Common myeloid progenitor, CD34-positive (primary cell): ENCODE measurements at regions not wholly inside any gene's neighbourhood (a gene's known extent, or its start where the extent isn't known, plus 50 kb on each side); places are given as distances from the start of the nearest gene placed in this dataset.

Experiments
- CTCF ChIA-PET: fragments of 350-600 bp; sonication (Branson Sonifier 250); formaldehyde crosslinking; loops from one replicate; lab custom pipeline; 2021; ENCODE audit warnings: antibody characterized with exemption; lab: Charles Lee
- POLR2A ChIA-PET: fragments of 350-600 bp; sonication (Branson Sonifier 250); formaldehyde crosslinking; loops from one replicate; lab custom pipeline; 2021; ENCODE audit warnings: antibody characterized with exemption; lab: Charles Lee
- DNase-seq, 3 donors: peaks; one replicate each; pipeline versions ENCODE4 v3.0.0 to v3.0.0-alpha.2; 2013
- H3K27ac ChIP-seq, 2 experiments: 1 replicate in 1 of 2; 2 replicates in 1 of 2; pipeline ENCODE4 v1.7.0; 2013; ENCODE audit warnings: inconsistent platforms in 2 of 2, low read length in 2 of 2, mild to moderate bottlenecking in 2 of 2, low read depth in 1 of 2, moderate library complexity in 1 of 2; ENCODE audit not compliant: severe bottlenecking in 2 of 2, insufficient read depth in 1 of 2, poor library complexity in 1 of 2
- H3K27me3 ChIP-seq, 5 experiments: replicated peaks in 2 of 5; 1 replicate in 3 of 5; 2 replicates in 2 of 5; pipeline versions ENCODE4 v1.6.1 to v1.7.0; 2013; ENCODE audit warnings: low read length in 4 of 5, mild to moderate bottlenecking in 2 of 5, moderate library complexity in 2 of 5, inconsistent platforms in 1 of 5; ENCODE audit not compliant: insufficient read depth in 5 of 5, control insufficient read depth in 4 of 5
- H3K36me3 ChIP-seq, 4 experiments: 1 replicate in 2 of 4; 2 replicates in 2 of 4; pipeline versions ENCODE4 v1.6.1 to v1.7.0; 2013; ENCODE audit warnings: low read length in 3 of 4, control low read depth in 1 of 4, mild to moderate bottlenecking in 1 of 4; ENCODE audit not compliant: control insufficient read depth in 4 of 4, insufficient read depth in 4 of 4
- H3K4me1 ChIP-seq, 4 experiments: 1 replicate in 3 of 4; 2 replicates in 1 of 4; pipeline versions ENCODE4 v1.6.1 to v1.7.1; 2013; ENCODE audit warnings: low read length in 3 of 4, mild to moderate bottlenecking in 3 of 4, control low read depth in 1 of 4, inconsistent platforms in 1 of 4, moderate library complexity in 1 of 4; ENCODE audit not compliant: control insufficient read depth in 4 of 4, insufficient read depth in 4 of 4; ENCODE audit errors: control extremely low read depth in 1 of 4
- H3K4me3 ChIP-seq, 7 experiments: 1 replicate in 4 of 7; 2 replicates in 3 of 7; pipeline versions ENCODE4 v1.5.1 to v1.7.0; 2013; ENCODE audit warnings: mild to moderate bottlenecking in 7 of 7, low read length in 6 of 7, moderate library complexity in 6 of 7, inconsistent platforms in 2 of 7, low read depth in 2 of 7, control low read depth in 1 of 7; ENCODE audit not compliant: insufficient read depth in 4 of 7, control insufficient read depth in 1 of 7; ENCODE audit errors: extremely low read depth in 1 of 7
- H3K9me3 ChIP-seq, 5 experiments: 1 replicate in 4 of 5; 2 replicates in 1 of 5; pipeline versions ENCODE4 v1.6.1 to v1.7.1; 2013; ENCODE audit warnings: low read length in 4 of 5, mild to moderate bottlenecking in 2 of 5, inconsistent platforms in 1 of 5, low read depth in 1 of 5, moderate library complexity in 1 of 5; ENCODE audit not compliant: control insufficient read depth in 4 of 5, insufficient read depth in 2 of 5; ENCODE audit errors: control extremely low read depth in 1 of 5
- WGBS: methylation state at CpG from one replicate; pipeline ENCODE4 v1.1.5; 2013; ENCODE audit not compliant: insufficient coverage; 5-methylcytosine and 5-hydroxymethylcytosine counted together

DNA sequence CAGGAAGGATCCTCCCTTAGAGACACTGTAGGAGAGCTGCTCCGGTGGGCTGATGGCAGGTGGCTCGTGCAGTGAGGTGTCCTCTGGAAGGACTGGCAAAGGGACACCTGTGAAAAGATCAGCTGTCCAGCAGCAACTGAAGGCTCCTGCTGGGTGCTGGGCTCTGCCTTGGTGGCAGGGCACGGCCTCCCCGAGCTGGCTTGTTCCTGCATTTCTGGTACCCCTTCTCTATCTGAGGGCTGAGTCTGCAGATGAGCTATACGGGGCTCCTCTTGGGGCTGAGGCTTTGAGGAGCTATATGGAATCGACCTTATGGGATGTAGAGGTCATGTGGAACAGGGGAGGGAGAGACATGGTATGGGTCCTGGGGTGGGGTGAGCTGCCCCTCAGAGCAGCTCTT lies 875.8 kb downstream of the BRD1 start:
- ChIA-PET CTCF (interaction anchor here (1.0 kb wide), 1 partner anchor 9 kb away, joined by 4 read pairs; no protein-coding TSS in a partner anchor), POLR2A (no interaction called here)
- no peak for DNase-seq
- no peak overlapping the region for H3K27ac ChIP-seq
- no peaks in the 10 kb centered on the region for H3K36me3 ChIP-seq
- H3K9me3 ChIP-seq, result no peaks in the 10 kb centered on the region
- no peaks in the 10 kb centered on the region for H3K4me1 ChIP-seq
- 70% methylated on average over 3 of the region's 6 CpGs for WGBS
- H3K4me3 ChIP-seq, result no peak overlapping the region
- peaks cover 0 to 18% (median 0%) of the 10 kb centered on the region in 5 experiments for H3K27me3 ChIP-seq

- POLR2A ChIA-PET, result no interaction called here
- Histone ChIP-seq H3K4me1 (no peaks in the 10 kb centered on the region), H3K27me3 (peaks cover 0 to 18% (median 0%) of the 10 kb centered on the region in 5 experiments), H3K36me3 (no peaks in the 10 kb centered on the region), H3K27ac (no peak overlapping the region), H3K4me3 (no peak overlapping the region), H3K9me3 (no peaks in the 10 kb centered on the region)
- WGBS, result 83% methylated on average over 24 of the region's 27 CpGs
- no peak for DNase-seq
- CTCF ChIA-PET, result no interaction called here
Observed at GRCh38 chr22:48950151-48950915, 877.3 kb downstream of the BRD1 start.

DNA sequence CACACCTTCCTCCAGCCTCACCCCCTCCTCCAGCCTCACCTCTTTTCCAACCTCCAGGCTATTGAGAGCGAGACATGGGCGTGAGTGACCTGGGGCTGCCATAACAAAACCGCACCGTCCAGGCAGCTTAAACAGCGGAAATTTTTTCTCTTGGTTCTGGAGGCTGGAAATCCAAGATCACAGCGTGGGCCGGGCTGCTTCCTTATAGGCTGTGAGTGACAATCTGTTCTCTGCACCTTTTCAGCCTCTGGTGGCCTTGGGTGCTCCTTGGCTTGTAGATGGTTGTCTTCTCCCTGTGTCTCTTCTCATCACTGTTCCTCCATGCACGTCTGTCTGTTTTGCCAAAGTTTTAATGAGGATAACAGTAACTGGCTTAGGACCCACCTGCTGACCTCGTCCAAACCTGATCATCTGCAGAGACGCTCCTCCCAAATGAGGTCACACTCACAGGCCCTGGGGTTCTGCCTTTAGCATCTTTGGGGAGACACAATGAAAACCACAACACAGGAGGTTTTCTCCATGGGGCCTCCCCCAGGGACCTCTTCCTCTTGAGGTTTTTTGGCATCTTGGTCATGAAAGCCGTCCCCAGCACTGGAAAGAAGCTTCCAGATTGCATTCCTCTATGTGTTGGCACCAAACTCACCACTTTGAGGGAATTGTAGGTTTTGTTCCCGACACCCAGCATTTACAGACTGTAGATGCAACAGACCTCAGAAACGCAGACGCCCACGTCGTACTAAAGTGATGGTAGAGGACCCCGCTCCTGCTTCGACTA lies 878.1 kb downstream of the BRD1 start:
- POLR2A ChIA-PET, result no interaction called here
- 83% methylated on average over 17 of the region's 18 CpGs for WGBS
- H3K4me3 ChIP-seq, result no peak overlapping the region
- no peak for DNase-seq
- no peaks in the 10 kb centered on the region for H3K36me3 ChIP-seq
- CTCF ChIA-PET, result no interaction called here
- no peaks in the 10 kb centered on the region for H3K9me3 ChIP-seq
- no peak overlapping the region for H3K27ac ChIP-seq
- H3K4me1 ChIP-seq, result no peaks in the 10 kb centered on the region
- peaks cover 0 to 18% (median 0%) of the 10 kb centered on the region in 5 experiments for H3K27me3 ChIP-seq

GRCh38 chr22:48948575-48949170 lies 879.0 kb downstream of the BRD1 start:
- whole genome bisulfite sequencing, result 89% methylated on average over 6 of the region's 6 CpGs
- Histone ChIP-seq H3K9me3 (no peaks in the 10 kb centered on the region), H3K27ac (no peak overlapping the region), H3K27me3 (peaks cover 0 to 18% (median 0%) of the 10 kb centered on the region in 5 experiments), H3K36me3 (no peaks in the 10 kb centered on the region), H3K4me1 (no peaks in the 10 kb centered on the region), H3K4me3 (no peak overlapping the region)
- CTCF ChIA-PET, result no interaction called here
- POLR2A ChIA-PET, result no interaction called here
- no peak for DNase-seq

DNA sequence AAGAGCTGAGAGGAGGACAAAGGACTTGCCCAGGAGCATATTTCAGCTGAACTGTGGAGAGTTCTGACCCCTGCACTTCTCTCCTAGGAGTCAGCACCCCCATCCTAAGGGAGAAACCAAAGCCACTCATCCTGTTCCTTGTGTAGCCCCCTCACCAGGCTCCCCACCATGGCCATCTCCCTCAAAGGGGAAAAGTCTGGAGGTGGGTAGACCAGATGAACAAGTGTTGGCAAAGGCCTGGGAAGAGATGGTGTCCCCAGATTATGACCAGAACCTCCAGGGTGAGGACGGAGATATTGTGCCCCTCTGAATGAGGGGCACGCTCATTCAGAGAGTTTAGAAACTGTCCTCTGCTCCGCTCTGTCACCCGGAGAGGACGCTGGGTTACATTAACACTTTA lies 880.0 kb downstream of the BRD1 start:
- no peak overlapping the region for H3K4me3 ChIP-seq
- H3K27ac ChIP-seq, result no peak overlapping the region
- no peaks in the 10 kb centered on the region for H3K9me3 ChIP-seq
- WGBS, result 86% methylated on average over 5 of the region's 5 CpGs
- POLR2A ChIA-PET, result interaction anchor here (0.6 kb wide), 1 partner anchor 118 kb away, joined by 3 read pairs; no protein-coding TSS in a partner anchor
- CTCF ChIA-PET, result no interaction called here
- H3K36me3 ChIP-seq, result no peaks in the 10 kb centered on the region
- H3K27me3 ChIP-seq, result peaks cover 0 to 15% (median 0%) of the 10 kb centered on the region in 5 experiments
- no peaks in the 10 kb centered on the region for H3K4me1 ChIP-seq
- no peak for DNase-seq

DNA sequence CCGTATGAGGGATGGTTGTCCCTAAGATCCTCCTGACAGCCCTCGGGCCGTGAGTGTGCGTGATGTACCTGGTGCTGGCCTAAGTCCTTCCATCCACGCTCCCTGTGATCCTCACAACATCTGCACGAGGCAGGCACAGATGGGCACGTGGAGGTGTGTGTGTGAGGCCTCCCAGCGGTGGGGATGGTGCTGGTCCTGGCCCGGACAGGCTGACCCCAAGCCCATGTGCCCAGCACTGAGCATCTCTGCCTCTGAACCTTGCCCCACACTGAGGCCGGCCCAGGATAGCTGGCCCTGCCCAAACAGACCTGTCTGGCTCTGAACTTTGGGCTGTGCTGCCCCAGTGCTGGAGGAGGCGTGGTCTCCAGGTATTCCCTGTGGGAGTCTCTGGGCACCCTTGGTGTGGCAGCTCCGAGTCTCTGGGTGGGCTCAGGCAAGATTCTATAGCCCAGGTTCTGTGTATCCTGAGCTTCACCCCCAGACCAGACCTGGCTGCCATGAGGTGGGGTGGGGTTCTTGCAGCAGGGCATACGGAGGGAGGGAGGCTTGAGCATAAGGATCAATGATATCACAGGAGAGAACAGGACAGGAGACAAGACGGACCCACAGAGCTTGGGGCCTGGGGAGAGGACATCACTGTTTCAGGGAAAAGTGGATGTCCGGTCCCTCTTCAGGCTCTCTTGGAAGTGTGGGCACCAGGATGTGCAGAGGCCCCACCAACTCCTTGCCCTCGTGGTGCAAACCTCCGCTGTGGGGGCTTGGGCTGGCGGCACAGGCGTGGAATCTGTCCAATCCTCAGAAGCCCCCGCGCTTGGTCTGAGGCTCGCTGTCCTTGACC lies 881.8 kb downstream of the BRD1 start:
- 97% methylated on average over 20 of the region's 22 CpGs for WGBS
- DNase-seq, result no peak

More for the DNA sequence above, 881.8 kb downstream of the BRD1 start:
- Histone ChIP-seq H3K27me3 (peaks cover 0 to 4% (median 0%) of the 10 kb centered on the region in 5 experiments), H3K36me3 (no peaks in the 10 kb centered on the region), H3K9me3 (no peaks in the 10 kb centered on the region), H3K4me3 (no peak overlapping the region), H3K27ac (no peak overlapping the region), H3K4me1 (no peaks in the 10 kb centered on the region)
- POLR2A ChIA-PET, result no interaction called here
- CTCF ChIA-PET, result no interaction called here
